ENCODE measurements at regions not wholly inside any gene's neighbourhood (a gene's known extent, or its start where the extent isn't known, plus 50 kb on each side); places are given as distances from the start of the nearest gene placed in this dataset.

DNA sequence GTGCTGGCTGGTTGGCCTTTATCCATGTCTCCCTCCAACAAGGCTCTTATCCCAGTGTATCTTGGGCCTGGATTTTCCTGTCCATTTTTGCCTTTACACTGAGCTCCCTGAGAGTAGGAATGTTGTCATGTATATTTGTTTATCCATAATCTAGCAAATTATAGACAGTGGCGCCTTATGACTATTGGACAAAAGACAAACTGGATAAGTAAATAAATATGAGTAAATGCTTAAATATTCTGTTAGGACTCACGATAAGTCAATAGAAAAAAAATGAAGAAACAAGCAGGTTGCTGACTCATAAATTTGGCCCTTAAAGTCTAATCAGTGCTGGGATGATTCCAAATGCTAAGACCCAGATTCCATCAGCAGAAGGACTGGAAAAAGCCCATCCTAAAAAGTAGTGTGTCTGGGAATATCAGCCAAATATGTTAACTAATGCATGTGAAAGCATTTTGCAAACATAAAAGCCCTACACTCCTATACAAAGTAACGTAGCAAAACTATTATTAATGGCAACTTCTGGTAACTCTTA, 55.0 kb upstream of the PCSK2 start:
- TF ChIP-seq POLR2A (IDR thresholded peaks at IDR 0.05; ENCODE audit: low read depth, low read length) (no peak), EZH2 (IDR thresholded peaks at IDR 0.05; ENCODE audit: borderline replicate concordance, low read depth, low read length, severe bottlenecking) (no peak), GATA2 (IDR thresholded peaks at IDR 0.05; ENCODE audit: insufficient read depth, insufficient read length, low read depth, low read length) (no peak), FOS (IDR thresholded peaks at IDR 0.05; ENCODE audit: borderline replicate concordance, insufficient read depth, low read length) (no peak), POLR2AphosphoS5 (IDR thresholded peaks at IDR 0.05; ENCODE audit: insufficient read depth, low read depth, low read length) (no peak), MYC (IDR thresholded peaks at IDR 0.05; ENCODE audit: low read depth, low read length) (no peak), JUN (IDR thresholded peaks at IDR 0.05; ENCODE audit: borderline replicate concordance, insufficient read depth, insufficient read length, low read depth) (no peak)
- TF ChIP-seq, protein P1, sequence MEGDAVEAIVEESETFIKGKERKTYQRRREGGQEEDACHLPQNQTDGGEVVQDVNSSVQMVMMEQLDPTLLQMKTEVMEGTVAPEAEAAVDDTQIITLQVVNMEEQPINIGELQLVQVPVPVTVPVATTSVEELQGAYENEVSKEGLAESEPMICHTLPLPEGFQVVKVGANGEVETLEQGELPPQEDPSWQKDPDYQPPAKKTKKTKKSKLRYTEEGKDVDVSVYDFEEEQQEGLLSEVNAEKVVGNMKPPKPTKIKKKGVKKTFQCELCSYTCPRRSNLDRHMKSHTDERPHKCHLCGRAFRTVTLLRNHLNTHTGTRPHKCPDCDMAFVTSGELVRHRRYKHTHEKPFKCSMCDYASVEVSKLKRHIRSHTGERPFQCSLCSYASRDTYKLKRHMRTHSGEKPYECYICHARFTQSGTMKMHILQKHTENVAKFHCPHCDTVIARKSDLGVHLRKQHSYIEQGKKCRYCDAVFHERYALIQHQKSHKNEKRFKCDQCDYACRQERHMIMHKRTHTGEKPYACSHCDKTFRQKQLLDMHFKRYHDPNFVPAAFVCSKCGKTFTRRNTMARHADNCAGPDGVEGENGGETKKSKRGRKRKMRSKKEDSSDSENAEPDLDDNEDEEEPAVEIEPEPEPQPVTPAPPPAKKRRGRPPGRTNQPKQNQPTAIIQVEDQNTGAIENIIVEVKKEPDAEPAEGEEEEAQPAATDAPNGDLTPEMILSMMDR (IDR thresholded peaks at IDR 0.05; ENCODE audit: extremely low read depth in 1 of 2, insufficient read depth in 1 of 2, low read depth in 1 of 2, low read length in 2 of 2), result no peak
- TF ChIP-seq, protein P2, sequence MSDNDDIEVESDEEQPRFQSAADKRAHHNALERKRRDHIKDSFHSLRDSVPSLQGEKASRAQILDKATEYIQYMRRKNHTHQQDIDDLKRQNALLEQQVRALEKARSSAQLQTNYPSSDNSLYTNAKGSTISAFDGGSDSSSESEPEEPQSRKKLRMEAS (IDR thresholded peaks at IDR 0.05; ENCODE audit: insufficient read depth, insufficient read length), result no peak
